GM18511 (cell line): ENCODE measurements at regions not wholly inside any gene's neighbourhood (a gene's known extent, or its start where the extent isn't known, plus 50 kb on each side); places are given as distances from the start of the nearest gene placed in this dataset.
"Not testable (repeated sequence)": the region's sequence is repeated elsewhere in the genome, so short reads cannot be mapped to it uniquely, and the experiment has no call there.

Experiments
- ATAC-seq: cut with Tn5 transposase; IDR thresholded peaks from one replicate; pipeline ENCODE4 v1.9.1; 2021; ENCODE audit warnings: mild to moderate bottlenecking, moderate library complexity; ENCODE audit not compliant: unreplicated experiment

DNA sequence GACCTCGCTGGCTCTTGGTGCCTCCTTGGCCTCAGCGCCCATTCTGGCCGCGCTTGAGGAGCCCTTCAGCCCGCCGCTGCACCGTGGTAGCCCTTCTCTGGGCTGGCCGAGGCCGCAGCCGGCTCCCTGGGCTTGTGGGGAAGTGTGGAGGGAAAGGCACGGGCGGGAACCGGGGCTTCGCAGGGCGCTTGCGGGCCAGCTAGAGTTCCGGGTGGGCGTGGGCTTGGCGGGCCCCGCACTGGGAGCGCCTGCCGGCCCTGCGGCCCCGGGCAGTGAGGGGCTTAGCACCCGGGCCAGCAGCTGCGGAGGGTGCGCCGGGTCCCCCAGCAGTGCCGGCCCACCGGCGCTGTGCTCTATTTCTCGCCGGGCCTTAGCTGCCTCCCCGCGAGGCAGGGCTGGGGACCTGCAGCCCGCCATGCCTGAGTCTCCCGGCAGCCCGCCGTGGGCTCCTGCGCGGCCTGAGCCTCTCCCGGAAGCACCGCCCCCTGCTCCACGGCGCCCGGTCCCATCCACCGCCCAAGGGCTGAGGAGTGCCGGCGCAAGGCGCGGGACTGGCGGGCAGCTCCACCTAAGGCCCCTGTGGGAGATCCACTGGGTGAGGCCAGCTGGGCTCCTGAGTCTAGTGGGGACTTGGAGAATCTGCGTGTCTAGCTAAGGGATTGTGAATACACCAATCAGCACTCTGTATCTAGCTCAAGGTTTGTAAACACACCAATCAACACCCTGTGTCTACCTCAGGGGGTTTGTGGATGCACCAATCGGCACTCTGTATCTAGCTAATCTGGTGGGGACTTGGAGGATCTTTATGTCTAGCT, 141.1 kb downstream of the SLCO4C1 start:
- ATAC-seq, result not testable (repeated sequence)

DNA sequence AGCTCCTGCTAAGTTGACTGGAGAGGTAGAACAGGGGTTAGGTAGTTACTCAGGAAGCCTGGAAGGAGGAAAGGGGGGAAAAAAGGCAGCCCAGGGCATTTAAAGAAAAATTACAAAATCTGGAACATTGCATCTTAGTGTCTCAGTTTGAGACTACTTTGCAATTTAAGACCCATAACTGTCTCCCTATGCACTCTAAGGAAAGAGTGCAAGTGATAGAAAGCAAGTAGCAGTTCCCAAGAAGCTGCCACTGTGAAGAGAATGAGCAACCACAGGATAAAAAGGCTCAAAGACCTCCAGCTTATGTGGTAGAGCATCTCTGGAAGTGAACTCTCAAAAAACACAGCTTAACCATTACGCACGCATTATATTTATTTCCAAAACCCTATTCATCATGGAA, 141.8 kb downstream of the SLCO4C1 start:
- ATAC-seq, result no peak

GRCh38 chr5:102153003-102153759, 142.9 kb downstream of the SLCO4C1 start:
- ATAC-seq, result peak; percentile 88

- no peak for ATAC-seq
These were observed 157.1 kb downstream of the SLCO4C1 start for GRCh38 chr5:102139029-102139428.

DNA sequence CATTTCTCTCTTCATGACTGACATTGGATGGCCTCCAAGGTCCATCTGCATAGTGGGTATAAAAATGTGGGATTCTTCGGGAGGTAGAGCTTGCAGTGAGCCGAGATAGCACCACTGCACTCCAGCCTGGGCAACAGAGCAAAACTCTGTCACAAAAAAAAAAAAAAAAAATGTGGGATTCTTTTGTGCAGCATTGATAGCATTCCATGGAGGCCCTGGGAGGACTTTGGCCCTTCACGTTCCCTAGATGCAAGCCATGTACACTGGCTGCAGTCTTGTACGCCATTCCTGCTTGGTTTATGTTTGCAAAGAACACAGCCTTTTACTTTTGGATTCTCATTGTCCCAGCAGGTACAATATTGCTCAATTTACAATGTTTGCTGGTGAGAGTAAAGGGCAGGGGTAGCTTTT, 157.8 kb downstream of the SLCO4C1 start:
- ATAC-seq, result no peak

- ATAC-seq, result no peak
These were observed 165.2 kb downstream of the SLCO4C1 start for GRCh38 chr5:102130890-102131289.

DNA sequence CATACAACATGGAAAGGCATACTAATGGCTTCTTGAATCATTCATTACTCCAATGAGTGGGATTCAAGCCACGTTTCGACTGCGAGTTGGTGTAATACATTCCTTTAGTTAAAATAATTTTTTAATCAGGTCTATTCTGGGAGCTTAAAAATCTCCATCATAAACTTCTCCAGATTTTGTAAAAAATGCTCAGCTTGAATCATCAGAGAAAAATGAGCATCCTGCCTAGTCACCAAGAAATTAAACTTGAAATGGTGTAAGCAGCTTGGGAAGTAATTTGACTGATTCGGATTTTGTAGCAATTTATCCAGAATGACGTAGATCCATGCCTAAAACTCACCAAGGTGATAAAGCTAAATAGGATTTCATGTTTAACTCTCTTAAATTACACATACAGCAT, 165.7 kb downstream of the SLCO4C1 start:
- no peak for ATAC-seq

GRCh38 chr5:102119252-102119651, 176.8 kb downstream of the SLCO4C1 start:
- no peak for ATAC-seq

GRCh38 chr5:102115736-102116135, 180.3 kb downstream of the SLCO4C1 start:
- no peak for ATAC-seq

- ATAC-seq, result no peak
These were observed 181.5 kb downstream of the SLCO4C1 start for GRCh38 chr5:102114525-102115069.

GRCh38 chr5:102107865-102108264, 188.2 kb downstream of the SLCO4C1 start:
- no peak for ATAC-seq

GRCh38 chr5:102106599-102106998, 189.5 kb downstream of the SLCO4C1 start:
- ATAC-seq, result no peak

- ATAC-seq, result no peak
These were observed 196.2 kb downstream of the SLCO4C1 start for GRCh38 chr5:102099766-102100331.

GRCh38 chr5:102099083-102099482, 197.0 kb downstream of the SLCO4C1 start:
- not testable (repeated sequence) for ATAC-seq

DNA sequence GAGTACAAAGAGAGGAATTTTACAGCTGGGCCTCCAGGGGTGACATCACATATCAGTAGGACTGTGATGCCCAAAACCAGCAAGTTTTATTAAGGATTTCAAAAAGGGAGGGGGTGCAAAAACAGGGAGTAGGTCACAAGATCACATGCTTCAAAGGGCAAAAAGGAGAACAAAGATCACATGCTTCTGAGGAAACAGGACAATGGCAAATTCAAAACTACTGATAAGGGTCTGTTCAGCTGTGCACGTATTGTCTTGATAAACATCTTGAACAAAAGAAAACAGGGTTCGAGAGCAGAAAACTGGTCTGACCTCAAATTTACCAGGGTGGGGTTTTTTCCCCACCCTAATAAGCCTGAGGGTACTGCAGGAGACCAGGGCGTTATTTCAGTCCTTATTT, 197.5 kb downstream of the SLCO4C1 start:
- ATAC-seq, result not testable (repeated sequence)

DNA sequence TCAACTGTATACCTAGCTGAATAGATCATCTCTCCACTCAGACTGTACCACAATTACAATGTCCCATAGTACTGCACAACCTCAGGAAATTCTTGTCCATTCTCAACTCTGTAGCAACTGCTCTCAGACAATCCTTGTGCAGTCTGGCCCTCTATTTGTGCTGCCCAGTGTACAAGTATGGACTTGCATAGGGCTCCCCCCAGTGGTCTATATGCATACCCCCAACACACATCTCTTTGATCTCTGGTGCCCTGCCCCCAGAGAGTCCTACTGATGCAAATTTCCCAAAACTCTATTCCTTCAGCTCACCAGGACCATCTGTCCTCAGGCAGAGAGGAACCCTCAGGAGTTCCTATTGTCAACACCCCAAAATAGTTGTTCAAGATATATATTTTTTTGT, 205.3 kb downstream of the SLCO4C1 start:
- ATAC-seq, result peak; percentile 83

DNA sequence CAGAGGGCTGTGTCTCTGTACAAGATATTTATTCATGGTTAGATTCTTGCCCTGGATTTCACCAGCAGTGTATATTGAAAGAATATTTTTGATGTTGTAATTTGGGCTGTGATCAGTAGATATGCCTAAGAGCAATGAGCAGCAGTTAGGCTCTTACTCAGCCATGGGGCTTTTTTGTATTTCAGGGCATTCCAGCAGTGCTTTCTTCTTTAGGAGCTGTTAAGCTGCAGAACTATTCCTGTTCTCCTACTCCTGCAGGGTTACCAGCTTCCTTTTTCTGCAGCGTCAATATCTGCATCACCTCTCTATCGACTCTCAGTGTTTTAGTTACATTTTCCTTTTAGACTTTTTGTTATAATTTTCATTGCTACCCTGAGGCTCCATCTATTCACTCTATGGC, 206.2 kb downstream of the SLCO4C1 start:
- no peak for ATAC-seq

DNA sequence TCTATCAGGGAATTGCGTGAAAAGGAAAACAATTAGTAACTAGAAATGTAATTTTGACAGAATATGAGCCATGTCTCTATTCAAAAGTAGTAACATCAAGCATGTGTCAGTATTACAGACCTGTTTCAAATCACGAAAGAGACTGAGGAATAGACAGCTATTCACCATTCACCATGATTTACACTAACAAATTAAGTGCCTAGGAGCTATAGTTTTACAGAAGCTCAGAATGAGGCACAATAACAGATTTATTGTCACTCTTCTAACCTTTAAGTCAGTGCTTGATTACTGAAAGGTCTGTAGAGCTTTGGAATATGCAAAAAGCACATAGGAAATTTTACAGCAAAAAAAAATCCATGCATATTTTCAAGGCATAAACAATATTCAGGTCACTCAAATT, 208.2 kb downstream of the SLCO4C1 start:
- no peak for ATAC-seq

- ATAC-seq, result no peak
These were observed 215.8 kb downstream of the SLCO4C1 start for GRCh38 chr5:102080288-102080687.

- ATAC-seq, result no peak
These were observed 218.2 kb downstream of the SLCO4C1 start for GRCh38 chr5:102077920-102078319.

GRCh38 chr5:102069974-102070373, 226.1 kb downstream of the SLCO4C1 start:
- ATAC-seq, result no peak

DNA sequence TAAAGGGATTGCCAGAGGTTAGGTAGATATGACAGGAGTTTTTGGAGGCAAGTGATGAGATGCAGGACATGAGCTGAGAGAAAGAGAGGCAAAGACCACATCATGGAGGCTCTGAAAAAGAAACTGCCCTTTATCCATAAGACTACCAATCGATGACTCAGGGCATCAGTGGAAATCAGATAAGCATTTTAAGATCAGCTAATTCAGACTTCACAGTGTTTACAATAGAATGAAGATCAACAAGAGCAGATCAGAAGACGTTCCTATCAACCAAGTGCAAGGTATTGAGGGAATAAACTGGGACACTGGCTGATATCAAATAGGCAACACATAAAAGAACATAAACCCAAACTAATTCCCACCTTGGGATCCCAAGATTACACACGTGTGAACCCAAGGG, 227.2 kb downstream of the SLCO4C1 start:
- ATAC-seq, result no peak
